Sigmoid colon (tissue), 6 donors: ENCODE measurements at regions not wholly inside any gene's neighbourhood (a gene's known extent, or its start where the extent isn't known, plus 50 kb on each side); places are given as distances from the start of the nearest gene placed in this dataset.

Experiments
- DNase-seq: peaks from one replicate; pipeline ENCODE4 v3.0.0-alpha.2; 2019
- H3K27ac ChIP-seq, 4 donors: fragments of 200-600 bp; sonication (generic); one replicate each; pipeline ENCODE4 v1.5.1; 2016 to 2019; ENCODE audit warnings: mild to moderate bottlenecking in 1 of 4
- H3K27me3 ChIP-seq, 3 donors: fragments of 200-600 bp; sonication (generic); one replicate each; pipeline ENCODE4 v1.5.1; 2019; ENCODE audit warnings: mild to moderate bottlenecking in 1 of 3
- H3K36me3 ChIP-seq, 4 donors: fragments of 200-600 bp; sonication (generic); one replicate each; pipeline ENCODE4 v1.5.1; 2016 to 2019
- H3K4me1 ChIP-seq, 4 donors: fragments of 200-600 bp; sonication (generic); one replicate each; pipeline ENCODE4 v1.5.1; 2017 to 2019
- H3K4me3 ChIP-seq, 4 donors: fragments of 200-600 bp; sonication (generic); one replicate each; pipeline ENCODE4 v1.5.1; 2017 to 2019; ENCODE audit warnings: mild to moderate bottlenecking in 2 of 4, moderate library complexity in 1 of 4
- H3K9me3 ChIP-seq, 4 donors: fragments of 200-600 bp in 3 of 4; sonication (generic) in 3 of 4; one replicate each; pipeline versions ENCODE4 v1.5.1 to v1.6.1; 2013 to 2019
- CTCF ChIP-seq, 4 experiments: fragments of 450-650 bp in 3 of 4; fragments of 200-600 bp in 1 of 4; IDR thresholded peaks; one replicate each; pipeline ENCODE4 v1.5.1; 2016 to 2019; ENCODE audit warnings: antibody characterized with exemption in 4 of 4, mild to moderate bottlenecking in 3 of 4, moderate library complexity in 2 of 4
- EP300 ChIP-seq, 4 donors: sonication (generic); formaldehyde crosslinking; IDR thresholded peaks; one replicate each; pipeline ENCODE4 v1.6.1; 2017; ENCODE audit warnings: antibody characterized with exemption in 4 of 4
- POLR2A ChIP-seq, 2 donors: fragments of 450-650 bp; IDR thresholded peaks; one replicate each; pipeline ENCODE4 v1.6.1; 2016; ENCODE audit warnings: antibody characterized with exemption in 2 of 2, mild to moderate bottlenecking in 2 of 2, moderate library complexity in 2 of 2
- POLR2AphosphoS5 ChIP-seq, 4 donors: sonication (generic); formaldehyde crosslinking; IDR thresholded peaks; one replicate each; pipeline ENCODE4 v1.6.1; 2017; ENCODE audit warnings: antibody characterized with exemption in 4 of 4
- WGBS, 2 donors: extraction: QIAGEN DNeasy Blood & Tissue Kit; methylation state at CpG; one replicate each; pipeline ENCODE4 v1.1.7; 2013; 5-methylcytosine and 5-hydroxymethylcytosine counted together
- intact Hi-C: fragments of 100-400 bp; cut with DNase I; formaldehyde crosslinking; loops from one replicate; pipeline ENCODE4 v1.15.1; 2023
- donor health status: healthy with polysubstance abuse.
- donor health status: healthy.

- intact Hi-C loops = no loop called here
- Histone ChIP-seq H3K27me3 (no peaks in the 10 kb centered on the region), H3K36me3 (no peaks in the 10 kb centered on the region), H3K4me3 (no peak overlapping the region), H3K4me1 (peaks cover 0 to 6% (median 2%) of the 10 kb centered on the region in 4 donors), H3K27ac (no peak overlapping the region), H3K9me3 (no peaks in the 10 kb centered on the region)
- WGBS, 2 donors = 63 to 72% methylated on average over 2 of the region's 2 CpGs
- DNase-seq = no peak
- TF ChIP-seq CTCF (IDR thresholded peaks at IDR 0.05) (no peak), EP300 (IDR thresholded peaks at IDR 0.05) (no peak), POLR2AphosphoS5 (IDR thresholded peaks at IDR 0.05) (no peak), POLR2A (IDR thresholded peaks at IDR 0.05) (no peak)
Observed at GRCh38 chr2:58853420-58853819, 612.3 kb upstream of the FANCL start.

- Histone ChIP-seq H3K27ac (no peak overlapping the region), H3K4me1 (peaks cover 0 to 6% (median 2%) of the 10 kb centered on the region in 4 donors), H3K27me3 (no peaks in the 10 kb centered on the region), H3K36me3 (no peaks in the 10 kb centered on the region), H3K9me3 (no peaks in the 10 kb centered on the region), H3K4me3 (no peak overlapping the region)
- no peak for DNase-seq
- intact Hi-C loops = no loop called here
- TF ChIP-seq POLR2AphosphoS5 (IDR thresholded peaks at IDR 0.05) = no peak
Observed at GRCh38 chr2:58852905-58853304, 611.8 kb upstream of the FANCL start.

GRCh38 chr2:58852243-58852642, 611.1 kb upstream of the FANCL start:
- peaks cover 0 to 6% (median 2%) of the 10 kb centered on the region in 4 donors for H3K4me1 ChIP-seq
- intact Hi-C loops = no loop called here
- TF ChIP-seq EP300 (IDR thresholded peaks at IDR 0.05) (no peak), CTCF (IDR thresholded peaks at IDR 0.05) (no peak), POLR2AphosphoS5 (IDR thresholded peaks at IDR 0.05) (no peak), POLR2A (IDR thresholded peaks at IDR 0.05) (no peak)
- H3K27me3 ChIP-seq = no peaks in the 10 kb centered on the region
- no peak overlapping the region for H3K4me3 ChIP-seq
- DNase-seq = no peak
- H3K36me3 ChIP-seq = no peaks in the 10 kb centered on the region
- no peaks in the 10 kb centered on the region for H3K9me3 ChIP-seq
- WGBS, 2 donors = 85 to 87% methylated on average over 5 of the region's 5 CpGs
- no peak overlapping the region for H3K27ac ChIP-seq

- Histone ChIP-seq H3K27ac (no peak overlapping the region), H3K27me3 (no peaks in the 10 kb centered on the region)
- intact Hi-C loops = no loop called here
Observed at GRCh38 chr2:58851598-58851997, 610.5 kb upstream of the FANCL start.

GRCh38 chr2:58845011-58845410, 603.9 kb upstream of the FANCL start:
- Histone ChIP-seq H3K36me3 (no peaks in the 10 kb centered on the region), H3K4me1 (peaks cover 0 to 17% (median 13%) of the 10 kb centered on the region in 4 donors), H3K4me3 (no peak overlapping the region), H3K27ac (no peak overlapping the region), H3K9me3 (no peaks in the 10 kb centered on the region), H3K27me3 (no peaks in the 10 kb centered on the region)
- intact Hi-C loops = no loop called here
- no peak for DNase-seq
- TF ChIP-seq CTCF (IDR thresholded peaks at IDR 0.05) = no peak
- WGBS, 2 donors = 30 to 75% methylated on average over 3 of the region's 3 CpGs

More at GRCh38 chr2:58851598-58851997, 610.5 kb upstream of the FANCL start:
- TF ChIP-seq POLR2AphosphoS5 (IDR thresholded peaks at IDR 0.05) = no peak
- no peak for TF ChIP-seq EP300 (IDR thresholded peaks at IDR 0.05)
- TF ChIP-seq POLR2A (IDR thresholded peaks at IDR 0.05) = no peak
- TF ChIP-seq CTCF (IDR thresholded peaks at IDR 0.05) = no peak
- no peak for DNase-seq
- 59 to 80% methylated on average over 2 of the region's 2 CpGs for WGBS, 2 donors
- no peak overlapping the region for H3K4me3 ChIP-seq
- H3K4me1 ChIP-seq = peaks cover 0 to 6% (median 2%) of the 10 kb centered on the region in 4 donors
- no peaks in the 10 kb centered on the region for H3K9me3 ChIP-seq
- no peaks in the 10 kb centered on the region for H3K36me3 ChIP-seq
